Lower leg skin (tissue), 3 donors: ENCODE measurements at regions not wholly inside any gene's neighbourhood (a gene's known extent, or its start where the extent isn't known, plus 50 kb on each side); places are given as distances from the start of the nearest gene placed in this dataset.

ENCODE experiments used
- POLR2A ChIP-seq, 2 donors: fragments of 450-650 bp; IDR thresholded peaks; one replicate each; pipeline ENCODE4 v1.6.1; 2016 to 2017; ENCODE audit warnings: antibody characterized with exemption in 2 of 2, mild to moderate bottlenecking in 1 of 2, moderate library complexity in 1 of 2
- TF ChIP-seq, protein P1 (sequence below), 3 donors: fragments of 450-650 bp; IDR thresholded peaks; one replicate each; pipeline ENCODE4 v1.5.1; 2016; ENCODE audit warnings: antibody characterized with exemption in 3 of 3, mild to moderate bottlenecking in 3 of 3, moderate library complexity in 2 of 3

DNA sequence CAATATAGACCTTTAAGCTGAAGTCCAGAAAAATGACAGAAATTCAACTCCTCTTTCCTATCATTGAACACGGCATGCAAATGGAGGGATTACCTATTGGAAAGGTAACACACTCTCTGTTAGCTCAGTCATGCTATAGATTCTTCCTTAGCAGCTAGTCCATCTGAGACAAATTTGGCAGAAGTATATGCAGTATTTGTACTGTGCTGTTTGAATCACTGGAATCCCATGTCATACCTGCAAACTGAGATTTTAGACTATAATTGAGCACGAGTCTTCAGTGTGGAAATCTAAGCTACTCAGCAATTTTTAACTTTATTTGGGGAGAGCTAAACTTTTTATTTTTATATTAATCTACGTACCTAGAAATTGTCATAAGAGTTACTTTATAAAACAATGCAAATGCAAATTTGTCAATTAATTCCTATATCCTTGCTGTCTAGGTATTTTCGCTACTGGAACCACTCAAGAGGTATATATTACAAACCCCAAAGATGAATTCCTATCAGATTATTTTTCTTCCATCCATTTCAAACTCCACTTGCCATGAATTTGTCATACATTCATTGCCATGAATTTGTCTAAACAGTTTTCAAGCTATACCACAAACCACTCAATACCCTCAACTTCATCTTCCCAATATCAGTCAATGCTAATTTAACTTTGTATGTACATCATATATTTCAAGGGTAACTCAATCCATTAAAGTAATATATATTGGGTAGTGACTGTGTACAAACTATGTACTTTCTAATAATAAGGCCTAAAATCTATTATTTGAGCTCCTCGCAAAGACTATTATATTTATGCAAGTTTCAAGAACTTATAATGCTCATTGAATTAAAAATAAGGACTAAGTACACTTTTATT lies 224.8 kb downstream of the MEF2C start:
- TF ChIP-seq POLR2A (IDR thresholded peaks at IDR 0.05) = no peak
- TF ChIP-seq, protein P1, sequence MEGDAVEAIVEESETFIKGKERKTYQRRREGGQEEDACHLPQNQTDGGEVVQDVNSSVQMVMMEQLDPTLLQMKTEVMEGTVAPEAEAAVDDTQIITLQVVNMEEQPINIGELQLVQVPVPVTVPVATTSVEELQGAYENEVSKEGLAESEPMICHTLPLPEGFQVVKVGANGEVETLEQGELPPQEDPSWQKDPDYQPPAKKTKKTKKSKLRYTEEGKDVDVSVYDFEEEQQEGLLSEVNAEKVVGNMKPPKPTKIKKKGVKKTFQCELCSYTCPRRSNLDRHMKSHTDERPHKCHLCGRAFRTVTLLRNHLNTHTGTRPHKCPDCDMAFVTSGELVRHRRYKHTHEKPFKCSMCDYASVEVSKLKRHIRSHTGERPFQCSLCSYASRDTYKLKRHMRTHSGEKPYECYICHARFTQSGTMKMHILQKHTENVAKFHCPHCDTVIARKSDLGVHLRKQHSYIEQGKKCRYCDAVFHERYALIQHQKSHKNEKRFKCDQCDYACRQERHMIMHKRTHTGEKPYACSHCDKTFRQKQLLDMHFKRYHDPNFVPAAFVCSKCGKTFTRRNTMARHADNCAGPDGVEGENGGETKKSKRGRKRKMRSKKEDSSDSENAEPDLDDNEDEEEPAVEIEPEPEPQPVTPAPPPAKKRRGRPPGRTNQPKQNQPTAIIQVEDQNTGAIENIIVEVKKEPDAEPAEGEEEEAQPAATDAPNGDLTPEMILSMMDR (IDR thresholded peaks at IDR 0.05) = no peak
